ENCODE measurements at regions not wholly inside any gene's neighbourhood (a gene's known extent, or its start where the extent isn't known, plus 50 kb on each side); places are given as distances from the start of the nearest gene placed in this dataset.

DNA sequence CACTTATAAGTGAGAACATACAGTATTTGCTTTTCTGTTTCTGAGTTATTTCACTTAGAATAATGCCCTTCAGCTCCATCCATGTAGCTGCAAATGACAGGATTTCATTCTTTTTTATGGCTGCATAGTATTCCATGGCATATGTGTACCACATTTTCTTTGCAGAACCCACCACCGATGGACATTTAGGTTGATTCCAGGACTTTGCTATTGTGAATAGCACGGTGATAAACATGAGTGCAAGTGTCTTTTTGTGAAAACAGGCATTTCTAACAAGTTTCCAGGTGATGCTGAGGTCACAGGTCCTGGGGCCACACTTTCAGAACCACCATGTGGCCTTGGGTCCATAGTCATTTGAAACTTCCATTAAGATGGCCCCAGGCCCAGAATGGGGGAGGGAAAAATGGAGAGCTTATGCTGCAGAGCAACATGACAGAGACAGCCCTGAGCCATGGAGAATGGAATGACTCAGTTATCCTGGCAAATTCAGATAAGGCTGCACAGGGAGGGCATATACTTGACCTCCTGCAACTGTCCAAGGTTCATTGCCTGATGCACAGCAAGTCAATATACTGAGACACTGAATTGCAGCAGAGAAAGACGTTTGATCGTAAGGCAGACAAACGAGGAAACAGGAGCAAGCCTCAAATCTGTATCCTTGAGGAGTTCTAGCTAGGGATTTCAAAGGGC lies 248.0 kb upstream of the GALNT17 start:
- Histone ChIP-seq H3K4me2 (ENCODE audit: low read length) (no peak overlapping the region), H4K20me1 (ENCODE audit: control insufficient read depth, insufficient read depth, low read depth, low read length) (no peaks in the 10 kb centered on the region), H3K4me1 (ENCODE audit: control insufficient read depth, low read length) (no peaks in the 10 kb centered on the region), H3K36me3 (ENCODE audit: control insufficient read depth, low read length) (no peaks in the 10 kb centered on the region), H3K9me3 (ENCODE audit: control insufficient read depth, insufficient read depth, low read length) (no peaks in the 10 kb centered on the region), H3K27me3 (ENCODE audit: control insufficient read depth, low read length) (no peaks in the 10 kb centered on the region), H3K9me2 (replicated peaks; ENCODE audit: control insufficient read depth, low read length) (no peaks in the 10 kb centered on the region), H3K79me2 (ENCODE audit: control insufficient read depth, low read length) (no peaks in the 10 kb centered on the region), H3F3A (ENCODE audit: control insufficient read depth, insufficient read depth) (no peaks in the 10 kb centered on the region), H3K4me3 (ENCODE audit: low read length) (no peak overlapping the region), H3K27ac (ENCODE audit: low read depth, low read length) (no peak overlapping the region)
- TF ChIP-seq, protein P1, sequence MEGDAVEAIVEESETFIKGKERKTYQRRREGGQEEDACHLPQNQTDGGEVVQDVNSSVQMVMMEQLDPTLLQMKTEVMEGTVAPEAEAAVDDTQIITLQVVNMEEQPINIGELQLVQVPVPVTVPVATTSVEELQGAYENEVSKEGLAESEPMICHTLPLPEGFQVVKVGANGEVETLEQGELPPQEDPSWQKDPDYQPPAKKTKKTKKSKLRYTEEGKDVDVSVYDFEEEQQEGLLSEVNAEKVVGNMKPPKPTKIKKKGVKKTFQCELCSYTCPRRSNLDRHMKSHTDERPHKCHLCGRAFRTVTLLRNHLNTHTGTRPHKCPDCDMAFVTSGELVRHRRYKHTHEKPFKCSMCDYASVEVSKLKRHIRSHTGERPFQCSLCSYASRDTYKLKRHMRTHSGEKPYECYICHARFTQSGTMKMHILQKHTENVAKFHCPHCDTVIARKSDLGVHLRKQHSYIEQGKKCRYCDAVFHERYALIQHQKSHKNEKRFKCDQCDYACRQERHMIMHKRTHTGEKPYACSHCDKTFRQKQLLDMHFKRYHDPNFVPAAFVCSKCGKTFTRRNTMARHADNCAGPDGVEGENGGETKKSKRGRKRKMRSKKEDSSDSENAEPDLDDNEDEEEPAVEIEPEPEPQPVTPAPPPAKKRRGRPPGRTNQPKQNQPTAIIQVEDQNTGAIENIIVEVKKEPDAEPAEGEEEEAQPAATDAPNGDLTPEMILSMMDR (IDR thresholded peaks at IDR 0.05; ENCODE audit: low read depth, low read length, poor library complexity, severe bottlenecking) = no peak
- no peak for TF ChIP-seq EZH2phosphoT487 (IDR thresholded peaks at IDR 0.05; ENCODE audit: borderline replicate concordance, low read length)

DNA sequence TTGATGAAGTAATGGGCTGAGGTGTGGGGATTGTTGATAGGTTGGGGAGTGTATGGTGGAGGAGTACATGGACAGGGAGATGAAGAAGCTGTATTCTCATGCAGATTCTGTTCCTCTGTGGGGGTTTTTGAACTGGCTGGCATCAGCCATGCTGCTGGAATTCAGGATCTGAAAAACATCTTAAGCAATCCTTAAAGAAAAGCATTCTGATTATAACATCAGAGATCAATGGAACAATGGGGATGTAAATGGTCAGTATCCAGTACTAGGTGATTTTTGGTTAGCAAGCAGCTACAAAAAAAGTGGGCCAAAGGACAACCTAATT lies 247.5 kb upstream of the GALNT17 start:
- Histone ChIP-seq H3K4me2 (ENCODE audit: low read length) (no peak overlapping the region), H4K20me1 (ENCODE audit: control insufficient read depth, insufficient read depth, low read depth, low read length) (no peaks in the 10 kb centered on the region), H3F3A (ENCODE audit: control insufficient read depth, insufficient read depth) (no peaks in the 10 kb centered on the region), H3K9me2 (replicated peaks; ENCODE audit: control insufficient read depth, low read length) (no peaks in the 10 kb centered on the region), H3K4me1 (ENCODE audit: control insufficient read depth, low read length) (no peaks in the 10 kb centered on the region), H3K36me3 (ENCODE audit: control insufficient read depth, low read length) (no peaks in the 10 kb centered on the region), H3K79me2 (ENCODE audit: control insufficient read depth, low read length) (no peaks in the 10 kb centered on the region), H3K9me3 (ENCODE audit: control insufficient read depth, insufficient read depth, low read length) (peaks cover 2% of the 10 kb centered on the region; the same call in 1 of the 2 replicates), H3K27ac (ENCODE audit: low read depth, low read length) (no peak overlapping the region), H3K27me3 (ENCODE audit: control insufficient read depth, low read length) (no peaks in the 10 kb centered on the region), H3K4me3 (ENCODE audit: low read length) (no peak overlapping the region)
- TF ChIP-seq, protein P1 (IDR thresholded peaks at IDR 0.05; ENCODE audit: low read depth, low read length, poor library complexity, severe bottlenecking) = no peak
- no peak for TF ChIP-seq EZH2phosphoT487 (IDR thresholded peaks at IDR 0.05; ENCODE audit: borderline replicate concordance, low read length)

DNA sequence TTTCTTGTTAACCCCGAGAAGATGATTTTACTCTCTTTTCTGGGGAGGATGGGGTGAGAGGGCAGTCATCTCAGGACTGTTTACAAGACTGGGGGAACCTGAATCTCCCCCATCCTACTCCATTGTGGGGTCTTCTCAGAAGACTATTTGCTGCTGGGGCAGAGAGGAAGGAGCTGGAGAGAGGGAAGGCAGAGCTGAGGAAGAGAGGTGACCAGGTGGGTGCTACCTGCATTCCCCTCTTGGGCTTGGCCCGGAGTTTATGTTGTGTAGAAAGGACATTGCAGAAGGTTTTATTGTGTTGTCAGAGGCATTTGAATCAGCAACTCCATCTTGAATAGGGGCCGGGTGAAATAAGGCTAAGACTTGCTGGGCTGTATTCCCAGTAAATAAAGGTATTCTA lies 247.1 kb upstream of the GALNT17 start:
- no peaks in the 10 kb centered on the region for H3F3A ChIP-seq (ENCODE audit: control insufficient read depth, insufficient read depth)
- no peak overlapping the region for H3K4me3 ChIP-seq (ENCODE audit: low read length)
- H3K9me2 ChIP-seq (replicated peaks; ENCODE audit: control insufficient read depth, low read length) = no peaks in the 10 kb centered on the region
- H3K9me3 ChIP-seq (ENCODE audit: control insufficient read depth, insufficient read depth, low read length) = peaks cover 3% of the 10 kb centered on the region; the same call in 1 of the 2 replicates
- H3K4me2 ChIP-seq (ENCODE audit: low read length) = no peak overlapping the region
- no peak for TF ChIP-seq EZH2phosphoT487 (IDR thresholded peaks at IDR 0.05; ENCODE audit: borderline replicate concordance, low read length)
- TF ChIP-seq, protein P1 (IDR thresholded peaks at IDR 0.05; ENCODE audit: low read depth, low read length, poor library complexity, severe bottlenecking) = no peak
- no peaks in the 10 kb centered on the region for H3K4me1 ChIP-seq (ENCODE audit: control insufficient read depth, low read length)
- no peaks in the 10 kb centered on the region for H3K79me2 ChIP-seq (ENCODE audit: control insufficient read depth, low read length)
- no peak overlapping the region for H3K27ac ChIP-seq (ENCODE audit: low read depth, low read length)
- H4K20me1 ChIP-seq (ENCODE audit: control insufficient read depth, insufficient read depth, low read depth, low read length) = no peaks in the 10 kb centered on the region
- H3K36me3 ChIP-seq (ENCODE audit: control insufficient read depth, low read length) = no peaks in the 10 kb centered on the region
- H3K27me3 ChIP-seq (ENCODE audit: control insufficient read depth, low read length) = no peaks in the 10 kb centered on the region
